Nephron (organoid): ENCODE measurements at regions not wholly inside any gene's neighbourhood (a gene's known extent, or its start where the extent isn't known, plus 50 kb on each side); places are given as distances from the start of the nearest gene placed in this dataset.
A peak's percentile ranks its signal among the peaks of the same experiment; 100 is the strongest.

Source experiments
- H3K27ac Mint-ChIP-seq, 3 experiments: 2 replicates each; pipeline ENCODE4 v1.8.0; 2020; ENCODE audit warnings: mixed read lengths in 3 of 3, mild to moderate bottlenecking in 2 of 3, moderate library complexity in 1 of 3
- H3K27me3 Mint-ChIP-seq: 2 replicates; pipeline ENCODE4 v1.8.0; 2021; ENCODE audit warnings: low read depth, mild to moderate bottlenecking, moderate library complexity, mixed read lengths
- H3K36me3 Mint-ChIP-seq: 2 replicates; pipeline ENCODE4 v1.8.0; 2020; ENCODE audit warnings: low read depth, mixed read lengths
- H3K4me1 Mint-ChIP-seq: 2 replicates; pipeline ENCODE4 v1.8.0; 2020; ENCODE audit warnings: mixed read lengths
- H3K4me3 Mint-ChIP-seq, 3 experiments: 2 replicates each; pipeline ENCODE4 v1.8.0; 2020; ENCODE audit warnings: mild to moderate bottlenecking in 3 of 3, mixed read lengths in 3 of 3, moderate library complexity in 2 of 3
- H3K9me3 Mint-ChIP-seq: 2 replicates; pipeline ENCODE4 v1.8.0; 2020; ENCODE audit warnings: mixed read lengths
- CTCF ChIP-seq, 3 experiments: fragments of 200-600 bp; sonication (generic); IDR thresholded peaks; one replicate each; pipeline ENCODE4 v1.5.0; 2021; ENCODE audit warnings: antibody characterized with exemption in 3 of 3; ENCODE audit not compliant: unreplicated experiment in 3 of 3

- H3K27me3 Mint-ChIP-seq = peaks cover 43% of the 10 kb centered on the region
- H3K9me3 Mint-ChIP-seq = no peaks in the 10 kb centered on the region
- peaks cover 11% of the 10 kb centered on the region for H3K4me1 Mint-ChIP-seq
- H3K36me3 Mint-ChIP-seq = no peaks in the 10 kb centered on the region
- H3K27ac Mint-ChIP-seq = no peak overlapping the region
- H3K4me3 Mint-ChIP-seq = no peak overlapping the region
- no peak for TF ChIP-seq CTCF (IDR thresholded peaks at IDR 0.05; ENCODE audit: unreplicated experiment in 3 of 3)
These were observed 172.4 kb upstream of the PDE10A start for GRCh38 chr6:165835410-165835851.

- peak overlapping the region in 1 of 3 experiments; percentile 45 for H3K27ac Mint-ChIP-seq
- peaks cover 41% of the 10 kb centered on the region for H3K27me3 Mint-ChIP-seq
- H3K36me3 Mint-ChIP-seq = no peaks in the 10 kb centered on the region
- no peak for TF ChIP-seq CTCF (IDR thresholded peaks at IDR 0.05; ENCODE audit: unreplicated experiment in 3 of 3)
- H3K4me1 Mint-ChIP-seq = peaks cover 11% of the 10 kb centered on the region
- H3K9me3 Mint-ChIP-seq = no peaks in the 10 kb centered on the region
- no peak overlapping the region for H3K4me3 Mint-ChIP-seq
These were observed 171.7 kb upstream of the PDE10A start for GRCh38 chr6:165834613-165835259.

GRCh38 chr6:165833355-165833754, 170.3 kb upstream of the PDE10A start:
- Mint-ChIP-seq H3K4me1 (peaks cover 11% of the 10 kb centered on the region), H3K9me3 (no peaks in the 10 kb centered on the region), H3K27ac (no peak overlapping the region), H3K27me3 (peaks cover 46% of the 10 kb centered on the region), H3K36me3 (no peaks in the 10 kb centered on the region), H3K4me3 (no peak overlapping the region)
- TF ChIP-seq CTCF (IDR thresholded peaks at IDR 0.05; ENCODE audit: unreplicated experiment in 3 of 3) = no peak

GRCh38 chr6:165831812-165832510, 168.9 kb upstream of the PDE10A start:
- peaks cover 11% of the 10 kb centered on the region for H3K4me1 Mint-ChIP-seq

GRCh38 chr6:165830761-165831160, 167.7 kb upstream of the PDE10A start:
- TF ChIP-seq CTCF (IDR thresholded peaks at IDR 0.05; ENCODE audit: unreplicated experiment in 3 of 3) = no peak
- H3K4me1 Mint-ChIP-seq = peaks cover 11% of the 10 kb centered on the region
- no peaks in the 10 kb centered on the region for H3K36me3 Mint-ChIP-seq
- H3K27ac Mint-ChIP-seq = no peak overlapping the region
- peaks cover 55% of the 10 kb centered on the region for H3K27me3 Mint-ChIP-seq
- no peak overlapping the region for H3K4me3 Mint-ChIP-seq
- H3K9me3 Mint-ChIP-seq = peaks cover 3% of the 10 kb centered on the region

More at GRCh38 chr6:165831812-165832510, 168.9 kb upstream of the PDE10A start:
- Mint-ChIP-seq H3K27ac (peak overlapping the region; percentile 1 to 52 (median 10)), H3K4me3 (no peak overlapping the region), H3K27me3 (peaks cover 50% of the 10 kb centered on the region), H3K36me3 (no peaks in the 10 kb centered on the region), H3K9me3 (peaks cover 3% of the 10 kb centered on the region)
- TF ChIP-seq CTCF (IDR thresholded peaks at IDR 0.05; ENCODE audit: unreplicated experiment in 3 of 3) = no peak
